SK-N-MC (cell line): ENCODE measurements at regions not wholly inside any gene's neighbourhood (a gene's known extent, or its start where the extent isn't known, plus 50 kb on each side); places are given as distances from the start of the nearest gene placed in this dataset.

Source experiments
- EZH2 ChIP-seq: fragments of 200-600 bp; sonication (generic); IDR thresholded peaks from one replicate; pipeline ENCODE4 v1.6.1; 2017; ENCODE audit warnings: antibody characterized with exemption
- POLR2AphosphoS5 ChIP-seq: IDR thresholded peaks from 2 replicates; pipeline ENCODE4 v1.6.1; 2012; ENCODE audit warnings: mild to moderate bottlenecking, low read depth, low read length, borderline replicate concordance

- TF ChIP-seq EZH2 (no peak), POLR2AphosphoS5 (no peak)
Measured at GRCh38 chr14:36052063-36052462, 124.5 kb downstream of the PTCSC3 start.
